K562 (cell line): ENCODE measurements at regions not wholly inside any gene's neighbourhood (a gene's known extent, or its start where the extent isn't known, plus 50 kb on each side); places are given as distances from the start of the nearest gene placed in this dataset.

Source experiments
- ATAC-seq: fragments of 200-7000 bp; cut with Tn5 transposase; 3 replicates; pipeline ENCODE4 v1.9.1; 2020; ENCODE audit warnings: moderate library complexity
- BruUV-seq: library from RNA; stranded (reverse); fragments of 400-500 nt; replicated peaks from 2 replicates; lab custom pipeline; 2021; lab: Mats Ljungman, UMichigan
- CTCF ChIA-PET: fragments of 300-600 bp; formaldehyde crosslinking; extraction: SDS; loops from one replicate; lab custom pipeline; 2021; ENCODE audit warnings: low intra/inter-chr PET ratio; lab: Yijun Ruan, JAX
- POLR2A ChIA-PET: fragments of 300-600, 350-650 bp; sonication (Branson Sonifier 250); formaldehyde crosslinking; extraction: SDS; loops from one replicate; lab custom pipeline; 2021; ENCODE audit warnings: antibody characterized with exemption, inconsistent platforms; lab: Yijun Ruan, JAX
- DNase-seq, 4 experiments: peaks; one replicate each; pipeline versions ENCODE4 v3.0.0 to v3.0.0-alpha.2; 2011 to 2018; ENCODE audit warnings: low spot score in 3 of 4, mixed read lengths in 3 of 4; ENCODE audit errors: extremely low read depth in 1 of 4
- FAIRE-seq: peaks from 2 replicates; lab custom pipeline; 2011; peaks lifted over from hg19 to GRCh38; lab: Jason Lieb, UNC
- H2AFZ ChIP-seq: 2 replicates; pipeline ENCODE4 v1.6.0; 2011; ENCODE audit warnings: low read depth, low read length, control low read depth, inconsistent platforms
- H3K27ac ChIP-seq: fragments of 200-600 bp; 3 replicates; pipeline ENCODE4 v1.8.0; 2011; ENCODE audit warnings: low read depth, mild to moderate bottlenecking, control low read depth, inconsistent platforms, low read length, moderate library complexity, mixed read lengths; ENCODE audit errors: extremely low read depth
- H3K27me3 ChIP-seq, 2 experiments: fragments of 300-600 bp in 1 of 2; 2 replicates in 1 of 2; 3 replicates in 1 of 2; pipeline versions ENCODE4 v1.6.0 to v1.8.0; 2011; ENCODE audit warnings: inconsistent platforms in 2 of 2, low read length in 2 of 2, mild to moderate bottlenecking in 1 of 2, mixed read lengths in 1 of 2, moderate library complexity in 1 of 2; ENCODE audit not compliant: control insufficient read depth in 2 of 2, insufficient read depth in 2 of 2
- H3K36me3 ChIP-seq: fragments of 300-600 bp; 3 replicates; pipeline ENCODE4 v1.8.0; 2011; ENCODE audit warnings: mild to moderate bottlenecking, low read length, inconsistent platforms; ENCODE audit not compliant: control insufficient read depth, insufficient read depth
- H3K4me1 ChIP-seq, 2 experiments: fragments of 200-600 bp in 1 of 2; replicated peaks in 1 of 2; 2 replicates in 1 of 2; 3 replicates in 1 of 2; pipeline versions ENCODE4 v1.5.1 to v1.8.0; 2011; ENCODE audit warnings: inconsistent platforms in 2 of 2, low read length in 2 of 2, mild to moderate bottlenecking in 1 of 2, mixed read lengths in 1 of 2, moderate library complexity in 1 of 2; ENCODE audit not compliant: control insufficient read depth in 2 of 2, insufficient read depth in 2 of 2
- H3K4me2 ChIP-seq: 2 replicates; pipeline ENCODE4 v1.6.1; 2011; ENCODE audit warnings: low read length, control low read depth, inconsistent platforms, mixed read lengths; ENCODE audit not compliant: insufficient read depth
- H3K4me3 ChIP-seq: fragments of 200-600 bp; sonication (generic), shearing (Covaris generic); 2 replicates; pipeline ENCODE4 v1.5.1; 2016; ENCODE audit warnings: control low read depth, inconsistent platforms
- H3K79me2 ChIP-seq: fragments of 200-600 bp; 3 replicates; pipeline ENCODE4 v1.8.0; 2011; ENCODE audit warnings: low read length, inconsistent platforms; ENCODE audit not compliant: control insufficient read depth, insufficient read depth
- H3K9ac ChIP-seq, 2 experiments: 2 replicates each; pipeline versions ENCODE4 v1.6.0 to v1.6.1; 2011; ENCODE audit warnings: low read depth in 2 of 2, low read length in 2 of 2, control low read depth in 1 of 2, inconsistent platforms in 1 of 2, mild to moderate bottlenecking in 1 of 2, mixed read lengths in 1 of 2; ENCODE audit not compliant: insufficient read depth in 1 of 2
- H3K9me1 ChIP-seq: one replicate; pipeline ENCODE4 v1.6.0; 2011; ENCODE audit warnings: inconsistent platforms, mild to moderate bottlenecking, low read length, moderate library complexity; ENCODE audit not compliant: control insufficient read depth, insufficient read depth
- H3K9me3 ChIP-seq: replicated peaks from 2 replicates; pipeline ENCODE4 v1.5.1; 2011; ENCODE audit warnings: low read depth, low read length, inconsistent platforms; ENCODE audit not compliant: control insufficient read depth, insufficient read depth
- H4K20me1 ChIP-seq: replicated peaks from 2 replicates; pipeline ENCODE4 v1.6.1; 2011; ENCODE audit warnings: low read length, inconsistent platforms, mixed read lengths; ENCODE audit not compliant: control insufficient read depth, insufficient read depth
- BCOR ChIP-seq: fragments of 450-650 bp; IDR thresholded peaks from 2 replicates; pipeline ENCODE4 v1.6.1; 2016
- ETV6 ChIP-seq, 3 experiments: fragments of 150-350 bp in 1 of 3; sonication (generic) in 1 of 3; formaldehyde crosslinking in 1 of 3; IDR thresholded peaks; 2 replicates each; pipeline versions ENCODE4 v1.6.1 to v1.8.0; 2014 to 2022; ENCODE audit warnings: borderline replicate concordance in 2 of 3, low read depth in 2 of 3, antibody characterized with exemption in 1 of 3, low read length in 1 of 3, mild to moderate bottlenecking in 1 of 3, missing genetic modification reagents in 1 of 3
- GABPB1 ChIP-seq: sonication (generic); formaldehyde crosslinking; IDR thresholded peaks from 2 replicates; pipeline ENCODE4 v1.8.0; 2022; ENCODE audit warnings: mild to moderate bottlenecking, missing genetic modification reagents
- HMGXB4 ChIP-seq: sonication (generic); formaldehyde crosslinking; IDR thresholded peaks from 2 replicates; pipeline ENCODE4 v1.8.1; 2023; ENCODE audit warnings: mild to moderate bottlenecking, missing genetic modification reagents
- HNRNPLL ChIP-seq: fragments of 200-400 bp; formaldehyde crosslinking; IDR thresholded peaks from 2 replicates; pipeline ENCODE4 v1.6.1; 2017; ENCODE audit warnings: low read length, low read depth, mild to moderate bottlenecking; ENCODE audit not compliant: poor library complexity, severe bottlenecking
- KDM5B ChIP-seq: fragments of 200-600 bp; sonication (generic); IDR thresholded peaks from 2 replicates; pipeline ENCODE4 v1.6.1; 2012; ENCODE audit warnings: low read depth, mild to moderate bottlenecking, moderate library complexity, low read length, control low read depth, inconsistent platforms; ENCODE audit not compliant: insufficient replicate concordance
- ZBTB33 ChIP-seq: sonication (generic); formaldehyde crosslinking; IDR thresholded peaks from 2 replicates; pipeline ENCODE4 v1.8.1; 2023; ENCODE audit warnings: mild to moderate bottlenecking, missing genetic modification reagents
- WGBS: fragments of 100-300 bp; shearing (Covaris generic); methylation state at CpG from one replicate; pipeline ENCODE4 v1.1.6; 2016; ENCODE audit warnings: low coverage, mixed read lengths; ENCODE audit not compliant: insufficient coverage; ENCODE audit errors: missing lambda C conversion rate; 5-methylcytosine and 5-hydroxymethylcytosine counted together
- in situ Hi-C: fragments of 300-500 bp; cut with MboI; formaldehyde crosslinking; loops from 4 replicates; pipeline ENCODE4 v1.15.0; 2018; ENCODE audit warnings: inconsistent platforms, mixed read lengths
- intact Hi-C: fragments of 100-400 bp; cut with micrococcal nuclease; formaldehyde crosslinking; loops from 2 replicates; pipeline ENCODE4 v1.14.2; 2022

GRCh38 chr16:5549802-5550201 is 452.2 kb upstream of the EEF2KMT start (continued):
- no peak for TF ChIP-seq ZBTB33 (CRISPR knock-in tag)
- no peak for TF ChIP-seq ETV6 (IDR thresholded peaks at IDR 0.05; ENCODE audit: borderline replicate concordance in 1 of 2, low read depth in 2 of 2, low read length in 1 of 2)
- TF ChIP-seq ETV6 (CRISPR knock-in tag; IDR thresholded peaks at IDR 0.05; ENCODE audit: borderline replicate concordance) = no peak
- no peak for TF ChIP-seq KDM5B
- TF ChIP-seq BCOR = no peak
- TF ChIP-seq HMGXB4 (CRISPR knock-in tag) = no peak
- no peak for TF ChIP-seq HNRNPLL

- DNase-seq (no peak), ATAC-seq (no peak), FAIRE-seq (no peak)
- H4K20me1 ChIP-seq = no peaks in the 10 kb centered on the region
- CTCF ChIA-PET = no interaction called here
- no peaks in the 10 kb centered on the region for H3K4me1 ChIP-seq
- POLR2A ChIA-PET = no interaction called here
- no TSS peak for BruUV-seq
- no peaks in the 10 kb centered on the region; a peak in 1 of 5 replicates for H3K27me3 ChIP-seq
- H3K4me3 ChIP-seq = no peak overlapping the region
- no peak for TF ChIP-seq GABPB1 (CRISPR knock-in tag)
- H3K4me2 ChIP-seq = no peak overlapping the region
- 0% methylated on average over 3 of the region's 3 CpGs for WGBS
- H3K9ac ChIP-seq = no peak overlapping the region
- in situ Hi-C loops (no loop called here), intact Hi-C loops (no loop called here)
- H3K36me3 ChIP-seq = no peaks in the 10 kb centered on the region
- H3K79me2 ChIP-seq = no peaks in the 10 kb centered on the region
- no peak overlapping the region for H2AFZ ChIP-seq
- no peak overlapping the region for H3K27ac ChIP-seq
- H3K9me1 ChIP-seq = no peaks in the 10 kb centered on the region
- no peaks in the 10 kb centered on the region for H3K9me3 ChIP-seq
Measured at GRCh38 chr16:5541356-5541755, 443.8 kb upstream of the EEF2KMT start.
